Endothelial cell of umbilical vein (primary cell): ENCODE measurements at regions not wholly inside any gene's neighbourhood (a gene's known extent, or its start where the extent isn't known, plus 50 kb on each side); places are given as distances from the start of the nearest gene placed in this dataset.
"Not testable (repeated sequence)": the region's sequence is repeated elsewhere in the genome, so short reads cannot be mapped to it uniquely, and the experiment has no call there.

Source experiments
- CTCF ChIP-seq, 2 donors: IDR thresholded peaks; 1 replicate in 1 of 2; 2 replicates in 1 of 2; pipeline ENCODE4 v1.5.1; 2011; ENCODE audit warnings: low read length in 2 of 2, mild to moderate bottlenecking in 2 of 2, moderate library complexity in 2 of 2, control low read depth in 1 of 2, inconsistent platforms in 1 of 2, low read depth in 1 of 2; ENCODE audit not compliant: insufficient read depth in 1 of 2; ENCODE audit errors: extremely low read depth in 1 of 2
- EZH2 ChIP-seq: IDR thresholded peaks from 2 replicates; pipeline ENCODE4 v1.6.1; 2012; ENCODE audit warnings: borderline replicate concordance, low read depth, mild to moderate bottlenecking, moderate library complexity, low read length, inconsistent platforms; ENCODE audit not compliant: severe bottlenecking
- FOS ChIP-seq: IDR thresholded peaks from 2 replicates; pipeline ENCODE4 v1.6.1; 2011; ENCODE audit warnings: mild to moderate bottlenecking, low read length, moderate library complexity, borderline replicate concordance; ENCODE audit not compliant: insufficient read depth
- GATA2 ChIP-seq: IDR thresholded peaks from 2 replicates; pipeline ENCODE4 v1.7.0; 2011; ENCODE audit warnings: low read depth, mild to moderate bottlenecking, moderate library complexity, mixed read lengths, low read length; ENCODE audit not compliant: insufficient read length, insufficient read depth
- JUN ChIP-seq: IDR thresholded peaks from 2 replicates; pipeline ENCODE4 v1.6.1; 2011; ENCODE audit warnings: borderline replicate concordance, low read depth; ENCODE audit not compliant: insufficient read length, insufficient read depth
- MAX ChIP-seq: IDR thresholded peaks from 2 replicates; pipeline ENCODE4 v1.6.1; 2011; ENCODE audit not compliant: insufficient read depth, insufficient read length
- MYC ChIP-seq: IDR thresholded peaks from one replicate; pipeline ENCODE4 v1.6.1; 2011; ENCODE audit warnings: mild to moderate bottlenecking, low read depth, low read length
- POLR2A ChIP-seq: IDR thresholded peaks from 2 replicates; pipeline ENCODE4 v1.6.1; 2012; ENCODE audit warnings: low read depth, mild to moderate bottlenecking, control low read depth, low read length
- POLR2AphosphoS5 ChIP-seq: IDR thresholded peaks from 2 replicates; pipeline ENCODE4 v1.6.1; 2012; ENCODE audit warnings: low read depth, mild to moderate bottlenecking, control low read depth, low read length, moderate library complexity; ENCODE audit not compliant: insufficient read depth

- TF ChIP-seq JUN; CTCF (IDR thresholded peaks at IDR 0.05; ENCODE audit: extremely low read depth in 1 of 2, insufficient read depth in 1 of 2, low read depth in 1 of 2, low read length in 2 of 2); MYC; POLR2AphosphoS5; EZH2; POLR2A; MAX; FOS; GATA2: not testable (repeated sequence)
These were observed 598.5 kb upstream of the GRM3 start for GRCh38 chr7:86045197-86045596.
